ENCODE measurements at regions not wholly inside any gene's neighbourhood (a gene's known extent, or its start where the extent isn't known, plus 50 kb on each side); places are given as distances from the start of the nearest gene placed in this dataset.

DNA sequence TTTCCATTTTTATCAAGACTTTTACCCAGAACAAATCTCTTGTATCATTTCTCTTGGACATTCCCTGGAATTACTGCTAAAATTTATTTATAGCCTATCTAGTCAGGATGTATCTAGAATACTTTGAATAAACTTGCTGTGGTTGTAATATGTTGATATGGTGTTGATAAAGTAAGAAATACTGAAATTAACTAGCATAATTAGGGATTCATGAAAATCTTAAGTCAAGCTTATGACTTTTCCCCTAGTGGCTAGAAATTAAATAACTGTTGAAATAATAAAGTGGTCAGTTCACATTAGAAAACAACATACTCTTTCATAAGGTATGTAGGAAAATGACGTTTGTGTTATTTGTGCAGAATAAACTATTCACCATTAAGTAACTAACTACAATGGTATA, 73.1 kb upstream of the ANKRD50 start:
- TF ChIP-seq SUZ12 (IDR thresholded peaks at IDR 0.05; ENCODE audit: extremely low read depth, insufficient read depth, insufficient read length) (no peak), YY1 (IDR thresholded peaks at IDR 0.05; ENCODE audit: insufficient read depth, insufficient read length) (no peak)

Measured in NT2/D1 (cell line).